ENCODE measurements at regions not wholly inside any gene's neighbourhood (a gene's known extent, or its start where the extent isn't known, plus 50 kb on each side); places are given as distances from the start of the nearest gene placed in this dataset.

- no peak for DNase-seq
Measured at GRCh38 chr2:220185766-220186305, 558.4 kb downstream of the SLC4A3 start.

GRCh38 chr2:220188031-220188430 is 560.6 kb downstream of the SLC4A3 start:
- no peak for DNase-seq

DNA sequence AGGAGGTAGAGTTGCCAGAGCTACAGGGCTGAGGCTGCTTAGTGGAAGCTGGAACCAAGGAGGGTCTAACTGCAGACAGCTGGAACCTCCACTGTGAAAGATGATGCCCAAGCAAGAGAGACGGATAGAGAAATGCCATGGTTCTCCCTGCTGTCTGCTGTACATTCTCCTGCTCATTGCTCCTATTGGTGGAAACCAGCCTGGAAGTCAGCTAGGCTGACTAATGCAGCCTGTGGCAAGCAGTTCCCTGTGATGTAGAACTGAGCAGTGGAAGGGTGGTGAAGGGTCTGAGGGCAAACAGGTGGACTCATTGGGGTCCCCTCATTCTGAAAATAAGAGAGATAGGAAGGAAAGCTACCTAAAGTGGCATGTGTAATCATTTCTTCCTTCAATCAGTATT is 563.6 kb downstream of the SLC4A3 start:
- DNase-seq, result no peak

- DNase-seq, result no peak
Measured at GRCh38 chr2:220191737-220192136, 564.3 kb downstream of the SLC4A3 start.

- no peak for DNase-seq
Measured at GRCh38 chr2:220192994-220193753, 565.7 kb downstream of the SLC4A3 start.

DNA sequence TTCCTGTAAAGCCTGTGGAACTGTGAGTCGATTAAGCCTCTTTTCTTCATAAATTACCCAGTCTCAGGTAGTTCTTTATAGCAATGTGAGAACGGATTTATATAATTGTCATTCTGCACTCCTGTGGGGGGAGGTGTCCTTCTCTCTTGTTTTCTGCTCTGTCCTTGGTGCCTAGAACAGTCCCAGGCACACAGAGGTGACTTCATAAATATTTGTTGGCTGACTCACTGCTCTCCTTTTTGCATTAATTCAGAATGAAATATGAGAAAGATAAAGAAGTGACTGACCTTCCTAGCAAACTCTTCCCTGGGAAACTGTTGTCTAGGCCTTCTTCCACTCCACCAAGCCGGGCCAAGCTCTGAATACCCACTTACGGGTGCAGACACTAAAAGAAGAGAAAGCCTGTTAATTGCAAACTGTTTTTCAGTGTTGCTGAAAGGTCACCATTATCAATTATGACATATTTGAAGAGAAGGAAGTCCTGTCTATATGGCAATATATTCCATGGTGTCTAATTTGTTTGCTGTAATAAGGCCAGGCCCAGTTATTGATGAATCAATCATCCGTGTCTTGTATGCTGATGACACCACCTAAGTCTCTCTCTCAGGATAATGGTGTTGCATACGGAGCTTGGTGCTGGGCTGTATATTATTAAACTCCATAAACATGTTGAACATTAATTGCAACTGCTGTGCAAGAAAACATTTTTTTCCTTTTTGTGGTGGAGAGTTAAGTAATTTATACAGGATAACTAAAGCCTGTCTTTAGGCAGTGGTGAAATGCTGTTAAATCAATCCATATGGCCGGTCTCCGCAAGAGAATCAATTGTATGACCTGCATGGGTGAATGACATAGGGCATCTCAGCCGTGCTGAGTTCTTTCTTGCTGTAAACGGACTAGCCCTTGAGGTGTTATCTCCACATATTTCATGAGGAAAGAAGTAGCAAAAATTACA is 567.5 kb downstream of the SLC4A3 start:
- DNase-seq, result no peak

DNA sequence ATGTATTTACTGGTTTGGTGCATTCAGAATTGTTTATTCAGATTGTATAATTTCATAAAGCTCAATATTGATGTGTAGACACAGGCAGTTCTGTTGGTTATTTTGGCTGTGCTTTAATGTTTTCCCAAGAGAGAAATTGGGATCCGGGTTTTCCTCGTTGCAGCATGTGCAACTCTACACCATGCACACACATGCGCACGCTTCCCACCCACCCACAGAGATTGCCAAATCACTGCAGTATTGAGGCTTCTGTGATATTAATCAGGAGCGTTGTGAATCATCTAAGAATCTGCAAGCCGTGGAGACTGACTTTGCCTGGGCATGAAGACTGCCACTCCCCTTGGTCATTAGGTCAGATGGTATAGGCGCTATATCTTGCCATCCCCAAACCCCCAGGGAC is 571.5 kb downstream of the SLC4A3 start:
- no peak for DNase-seq

DNA sequence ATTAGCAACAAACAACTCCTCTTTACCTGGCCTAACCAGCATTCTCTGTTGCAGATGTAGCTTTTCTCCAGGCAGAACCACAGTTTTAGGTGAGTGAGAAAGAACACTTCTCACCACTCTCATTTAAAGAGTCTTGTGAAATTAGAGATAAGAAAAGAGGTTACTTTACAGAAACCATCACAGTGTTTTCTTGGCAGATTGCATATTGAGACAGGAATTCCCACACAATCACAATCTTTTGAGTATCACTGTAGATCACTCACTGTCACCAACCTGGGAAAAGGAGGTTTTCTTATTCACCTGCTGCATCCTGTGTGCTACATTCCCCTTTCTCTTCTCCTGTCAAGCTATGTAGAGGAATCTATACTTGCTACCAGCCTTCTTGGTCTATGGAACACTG is 574.6 kb downstream of the SLC4A3 start:
- DNase-seq, result no peak

DNA sequence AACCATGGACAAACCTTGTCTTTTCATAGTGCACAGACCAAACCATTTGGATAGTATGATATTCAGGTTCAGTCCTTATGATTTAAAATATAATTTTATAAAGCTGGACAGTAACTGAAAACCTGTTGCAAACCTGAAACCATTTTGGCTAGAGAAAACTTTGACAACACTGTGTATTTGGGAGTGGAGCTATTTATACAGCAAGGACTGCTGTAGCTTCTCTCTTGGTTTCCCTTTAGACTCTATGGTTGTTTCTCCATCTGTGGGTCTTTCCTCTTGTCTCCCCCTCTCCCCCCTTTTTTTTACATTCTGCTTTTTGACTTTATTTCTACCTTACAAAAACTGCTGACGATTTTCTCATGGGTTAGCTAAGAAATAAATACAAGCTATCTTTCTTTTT is 581.7 kb downstream of the SLC4A3 start:
- no peak for DNase-seq

DNA sequence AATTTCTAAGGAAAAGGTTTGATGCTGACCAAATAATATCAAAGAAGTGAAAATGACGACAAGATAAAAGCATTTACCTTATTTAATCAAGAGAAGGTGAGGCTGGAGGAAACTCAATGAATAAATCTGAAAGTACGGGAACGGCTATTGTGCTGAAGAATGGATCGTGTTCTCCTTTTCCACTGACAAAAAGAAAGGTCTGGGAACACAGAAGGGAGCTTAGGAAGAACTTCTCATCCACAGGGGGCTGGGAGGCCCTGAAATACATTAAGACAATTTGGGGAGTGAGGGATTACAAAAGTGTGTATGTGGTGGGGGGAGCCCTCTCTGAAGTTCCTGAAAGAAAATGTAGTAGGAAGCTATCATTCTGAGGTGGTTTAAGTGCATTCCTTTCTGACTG is 582.3 kb downstream of the SLC4A3 start:
- DNase-seq, result no peak

GRCh38 chr2:220212296-220213080 is 585.1 kb downstream of the SLC4A3 start:
- no peak for DNase-seq

GRCh38 chr2:220215785-220216184 is 588.4 kb downstream of the SLC4A3 start:
- no peak for DNase-seq

GRCh38 chr2:220219371-220219770 is 591.9 kb downstream of the SLC4A3 start:
- DNase-seq, result no peak

DNA sequence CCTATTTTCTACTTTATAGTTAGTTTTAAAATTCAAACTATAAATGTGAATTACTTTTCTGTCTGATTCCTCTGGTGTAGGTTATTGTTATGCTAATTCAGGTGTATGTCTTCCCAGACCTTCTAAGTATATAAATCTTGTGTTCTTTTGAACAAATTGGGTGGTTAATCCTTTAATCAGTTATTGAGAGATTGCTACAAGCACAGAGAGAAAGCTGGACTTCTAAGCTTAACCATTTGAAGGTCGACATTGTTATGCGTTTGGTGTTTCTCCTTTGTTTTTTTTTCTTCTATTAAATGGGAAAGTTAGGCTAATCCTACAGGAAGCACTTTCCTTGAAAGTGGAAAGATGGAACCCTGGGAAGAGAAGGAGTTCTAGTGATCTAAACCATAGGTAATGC is 592.6 kb downstream of the SLC4A3 start:
- DNase-seq, result no peak

DNA sequence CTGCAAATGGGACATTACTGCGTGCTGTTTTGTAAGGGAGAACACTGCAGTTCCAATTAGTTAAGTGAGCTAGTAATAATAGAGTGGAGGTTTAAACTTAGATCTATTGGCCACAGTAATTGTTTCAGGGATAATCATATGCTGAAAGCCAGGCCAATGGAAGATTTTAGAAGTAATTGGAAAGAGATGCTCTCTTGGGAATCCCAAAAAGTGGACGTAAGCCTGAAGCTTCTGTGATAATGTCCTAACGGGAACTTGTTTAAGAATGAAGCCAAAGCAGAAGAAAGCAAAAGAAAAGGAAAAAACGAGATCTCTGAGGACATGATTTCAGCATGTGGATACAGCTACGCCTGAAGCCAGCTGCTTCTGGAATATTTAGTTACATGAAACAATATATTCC is 594.6 kb downstream of the SLC4A3 start:
- DNase-seq, result no peak

DNA sequence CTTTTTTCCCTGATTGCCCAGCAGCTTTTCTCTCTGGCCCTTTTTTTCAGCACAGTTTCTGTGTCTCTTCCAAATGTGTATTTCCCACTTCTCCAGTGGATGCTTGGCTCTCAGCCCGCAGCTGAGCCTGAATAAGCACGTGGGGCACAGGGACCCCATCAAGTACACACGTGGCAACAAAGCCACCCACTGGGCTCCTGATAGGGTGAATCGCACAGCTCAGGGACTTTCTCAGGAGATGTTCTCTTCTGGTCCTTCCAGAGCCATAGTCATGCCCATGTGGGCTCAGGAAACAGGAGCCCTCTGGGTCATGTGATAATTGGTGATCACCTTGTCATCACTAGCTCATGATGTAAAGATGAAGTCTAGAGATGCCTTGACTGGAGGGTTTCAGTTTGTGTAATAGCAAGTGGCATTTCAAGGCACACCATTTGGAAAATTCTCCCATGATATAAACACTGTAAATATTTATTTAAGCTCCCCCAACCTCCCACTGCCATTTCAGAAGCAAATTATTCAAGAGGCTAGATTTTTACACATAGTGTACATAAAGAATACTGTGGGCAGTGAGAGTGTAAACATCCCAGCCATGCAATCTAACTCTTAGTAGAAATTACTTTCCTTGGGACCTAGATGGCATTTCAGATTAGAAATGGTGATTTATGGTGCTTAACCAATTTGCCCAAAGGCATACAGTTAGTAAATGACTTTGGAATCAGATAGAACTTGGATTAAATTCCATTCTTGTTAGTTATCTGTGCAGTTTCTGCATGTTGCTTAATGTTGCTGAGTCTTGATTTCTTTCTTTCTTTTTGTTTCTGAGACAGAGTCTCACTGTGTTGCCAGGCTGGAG is 597.5 kb downstream of the SLC4A3 start:
- no peak for DNase-seq

- DNase-seq, result no peak
Measured at GRCh38 chr2:220226076-220226475, 598.6 kb downstream of the SLC4A3 start.

- DNase-seq, result no peak
Measured at GRCh38 chr2:220226546-220226945, 599.1 kb downstream of the SLC4A3 start.

- DNase-seq, result no peak
Measured at GRCh38 chr2:220227266-220227920, 600.0 kb downstream of the SLC4A3 start.

GRCh38 chr2:220228310-220229006 is 601.0 kb downstream of the SLC4A3 start:
- no peak for DNase-seq

- DNase-seq, result no peak
Measured at GRCh38 chr2:220240641-220241040, 613.2 kb downstream of the SLC4A3 start.

All from activated naive CD4-positive, alpha-beta T cell treated with Interleukin-2 at 50 U/mL for 16 hours (primary cell).